ENCODE measurements at regions not wholly inside any gene's neighbourhood (a gene's known extent, or its start where the extent isn't known, plus 50 kb on each side); places are given as distances from the start of the nearest gene placed in this dataset.
"Not testable (repeated sequence)": the region's sequence is repeated elsewhere in the genome, so short reads cannot be mapped to it uniquely, and the experiment has no call there.

- H2AK5ac ChIP-seq (ENCODE audit: low read length); H3K4me2 ChIP-seq (ENCODE audit: low read length); H3K14ac ChIP-seq (ENCODE audit: low read length); H3K4ac ChIP-seq (ENCODE audit: low read depth, low read length); H3K4me1 ChIP-seq (ENCODE audit: control insufficient read depth in 1 of 2, insufficient read depth in 2 of 2, low read length in 2 of 2); H3K79me1 ChIP-seq (ENCODE audit: low read length); H4K91ac ChIP-seq (ENCODE audit: low read depth, low read length); H3K79me2 ChIP-seq (ENCODE audit: control insufficient read depth, insufficient read depth, low read length, poor library complexity); H3K27ac ChIP-seq (ENCODE audit: low read depth, low read length); H4K8ac ChIP-seq (ENCODE audit: low read depth, low read length); H3K9me3 ChIP-seq (ENCODE audit: insufficient read depth, low read depth, low read length); H3K4me3 ChIP-seq (ENCODE audit: low read depth, low read length); H4K12ac ChIP-seq (ENCODE audit: low read depth, low read length); H3K23ac ChIP-seq (ENCODE audit: low read length); H2BK5ac ChIP-seq (ENCODE audit: low read depth, low read length, poor library complexity); H2BK120ac ChIP-seq (ENCODE audit: insufficient read depth, low read length, poor library complexity); H3K18ac ChIP-seq (ENCODE audit: low read length); DNase-seq; H3K27me3 ChIP-seq (ENCODE audit: insufficient read depth, low read length); H2AFZ ChIP-seq (ENCODE audit: insufficient read depth, low read length, poor library complexity); H3K36me3 ChIP-seq (ENCODE audit: control insufficient read depth in 1 of 2, insufficient read depth in 2 of 2, low read length in 2 of 2); H2BK12ac ChIP-seq (ENCODE audit: low read length); H3K9ac ChIP-seq (ENCODE audit: low read length): not testable (repeated sequence)
- WGBS (ENCODE audit: extremely low coverage, insufficient coverage, insufficient read length) = no CpG with 5 or more reads among the region's 16 CpGs
Measured at GRCh38 chrX:66096987-66097386, 57.1 kb upstream of the VSIG4 start.

DNA sequence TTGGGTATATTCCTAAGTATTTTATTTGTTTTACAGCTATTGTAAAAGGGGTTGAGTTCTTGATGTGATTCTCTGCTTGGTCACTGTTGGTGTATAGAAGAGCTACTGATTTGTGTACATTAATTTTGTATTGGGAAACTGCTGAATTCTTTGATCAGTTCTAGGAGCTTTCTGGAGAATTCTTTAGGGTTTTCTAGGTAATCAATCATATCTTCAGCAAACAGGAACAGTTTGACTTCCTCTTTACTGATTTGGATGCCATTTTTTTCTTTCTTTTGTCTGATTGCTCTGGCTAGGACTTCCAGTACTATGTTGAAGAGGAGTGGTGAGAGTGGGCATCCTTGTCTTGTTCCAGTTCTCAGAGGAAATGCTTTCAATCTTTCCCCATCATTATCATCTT, 50.1 kb upstream of the VSIG4 start:
- H3K4me2 ChIP-seq (ENCODE audit: low read length); H3K27ac ChIP-seq (ENCODE audit: low read depth, low read length); DNase-seq; H2AK5ac ChIP-seq (ENCODE audit: low read length); H2BK120ac ChIP-seq (ENCODE audit: insufficient read depth, low read length, poor library complexity); H3K14ac ChIP-seq (ENCODE audit: low read length); H4K12ac ChIP-seq (ENCODE audit: low read depth, low read length); H3K79me1 ChIP-seq (ENCODE audit: low read length); H2AFZ ChIP-seq (ENCODE audit: insufficient read depth, low read length, poor library complexity); H3K79me2 ChIP-seq (ENCODE audit: control insufficient read depth, insufficient read depth, low read length, poor library complexity); H3K4ac ChIP-seq (ENCODE audit: low read depth, low read length); H3K9me3 ChIP-seq (ENCODE audit: insufficient read depth, low read depth, low read length); H3K18ac ChIP-seq (ENCODE audit: low read length); H3K36me3 ChIP-seq (ENCODE audit: control insufficient read depth in 1 of 2, insufficient read depth in 2 of 2, low read length in 2 of 2); H4K8ac ChIP-seq (ENCODE audit: low read depth, low read length); H3K4me1 ChIP-seq (ENCODE audit: control insufficient read depth in 1 of 2, insufficient read depth in 2 of 2, low read length in 2 of 2); H3K27me3 ChIP-seq (ENCODE audit: insufficient read depth, low read length); H2BK12ac ChIP-seq (ENCODE audit: low read length); H2BK5ac ChIP-seq (ENCODE audit: low read depth, low read length, poor library complexity); H3K9ac ChIP-seq (ENCODE audit: low read length); H4K91ac ChIP-seq (ENCODE audit: low read depth, low read length); H3K4me3 ChIP-seq (ENCODE audit: low read depth, low read length); H3K23ac ChIP-seq (ENCODE audit: low read length): not testable (repeated sequence)
